GM12891 (cell line): ENCODE measurements at regions not wholly inside any gene's neighbourhood (a gene's known extent, or its start where the extent isn't known, plus 50 kb on each side); places are given as distances from the start of the nearest gene placed in this dataset.

ENCODE experiments used
- PAX5 ChIP-seq: IDR thresholded peaks from 2 replicates; pipeline ENCODE4 v1.6.1; 2011; ENCODE audit warnings: low read length, moderate library complexity, mild to moderate bottlenecking; ENCODE audit not compliant: insufficient read depth, severe bottlenecking
- POLR2A ChIP-seq: IDR thresholded peaks from 2 replicates; pipeline ENCODE4 v1.6.1; 2011; ENCODE audit warnings: low read depth, low read length, control low read depth
- POLR2AphosphoS5 ChIP-seq: IDR thresholded peaks from 2 replicates; pipeline ENCODE4 v1.6.1; 2011; ENCODE audit warnings: low read depth, low read length, control low read depth

DNA sequence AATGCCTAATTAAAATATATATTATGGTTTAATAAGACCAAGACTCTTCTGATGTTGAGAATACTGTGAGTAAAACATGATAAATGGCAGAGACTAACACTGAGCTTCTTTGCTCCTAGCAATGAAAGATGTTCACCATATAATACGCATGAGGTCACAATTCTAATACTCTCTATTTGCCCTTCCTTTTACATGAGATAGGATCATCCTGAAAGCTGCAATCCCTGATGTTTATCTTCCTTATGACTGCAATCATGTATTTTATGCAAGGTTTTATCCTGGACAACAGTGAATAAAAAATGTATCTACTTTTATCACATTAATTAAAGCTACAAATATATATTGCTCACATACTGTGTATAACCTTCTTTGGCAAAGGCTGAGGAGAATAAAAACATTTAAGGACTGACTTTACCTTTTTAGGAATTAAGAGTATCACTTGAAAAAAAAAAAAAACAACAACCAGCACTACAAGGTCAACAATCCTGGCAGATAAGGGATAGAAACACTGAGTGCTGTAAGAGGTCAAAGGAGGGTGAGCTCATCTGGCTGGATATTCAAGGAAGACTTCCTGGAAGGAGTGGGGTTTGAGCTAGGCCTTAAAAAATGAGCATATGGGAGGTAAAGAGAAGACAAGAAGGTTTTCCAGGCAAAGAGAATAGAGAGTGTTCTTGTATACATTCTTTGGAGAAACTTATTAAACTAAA, 99.9 kb downstream of the AREG start:
- no peak for TF ChIP-seq POLR2AphosphoS5
- no peak for TF ChIP-seq POLR2A
- TF ChIP-seq PAX5: no peak
